ENCODE measurements at regions not wholly inside any gene's neighbourhood (a gene's known extent, or its start where the extent isn't known, plus 50 kb on each side); places are given as distances from the start of the nearest gene placed in this dataset.

DNA sequence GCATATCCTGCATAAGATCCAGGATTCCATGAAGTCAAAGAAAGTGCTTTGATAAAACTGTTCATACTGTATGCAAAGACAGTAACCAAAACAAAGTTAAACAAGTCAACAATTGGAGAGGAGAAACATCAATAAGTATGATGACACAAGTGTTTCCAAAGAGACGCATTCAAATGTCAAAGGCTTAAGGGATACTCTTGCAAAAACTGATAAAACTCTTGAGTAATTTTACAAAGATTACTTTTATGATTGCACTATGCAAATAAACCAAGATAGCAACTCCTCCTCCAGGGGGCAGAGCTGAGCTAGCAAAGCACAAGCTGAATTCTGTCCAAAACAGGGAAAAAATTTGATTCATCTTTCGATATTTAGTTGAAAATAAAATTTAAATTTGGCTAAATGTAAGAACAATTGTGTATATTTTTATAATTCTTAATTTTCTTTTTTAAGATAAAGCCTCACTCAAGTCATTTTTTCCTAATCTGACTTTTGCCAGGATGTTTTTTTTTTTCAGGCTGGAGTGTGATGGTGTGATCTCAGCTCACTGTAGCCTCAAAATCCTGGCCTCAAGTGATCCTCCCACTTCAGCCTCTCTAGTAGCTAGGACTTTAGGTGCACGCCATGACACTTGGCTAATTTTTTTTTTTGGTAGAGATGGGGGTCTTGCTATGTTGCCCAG, 84.0 kb downstream of the MZT1 start:
- H3K9ac ChIP-seq, result no peak overlapping the region
- peaks cover 10% of the 10 kb centered on the region for H3K4me1 ChIP-seq
- no peaks in the 10 kb centered on the region for H3K9me3 Mint-ChIP-seq
- no peaks in the 10 kb centered on the region for H3K9me3 ChIP-seq (ENCODE audit: low read depth)
- H3K27ac ChIP-seq, result no peak overlapping the region
- no peak overlapping the region for H3K4me2 ChIP-seq
- no peak overlapping the region for H3K27ac Mint-ChIP-seq
- H3K4me3 ChIP-seq, result no peak overlapping the region
- no peaks in the 10 kb centered on the region for H3K36me3 ChIP-seq
- no peaks in the 10 kb centered on the region for H3K4me1 Mint-ChIP-seq
- H3K36me3 Mint-ChIP-seq, result no peaks in the 10 kb centered on the region
- H3K27me3 Mint-ChIP-seq (ENCODE audit: insufficient read depth, low read depth), result no peaks in the 10 kb centered on the region
- TF ChIP-seq, protein P1, sequence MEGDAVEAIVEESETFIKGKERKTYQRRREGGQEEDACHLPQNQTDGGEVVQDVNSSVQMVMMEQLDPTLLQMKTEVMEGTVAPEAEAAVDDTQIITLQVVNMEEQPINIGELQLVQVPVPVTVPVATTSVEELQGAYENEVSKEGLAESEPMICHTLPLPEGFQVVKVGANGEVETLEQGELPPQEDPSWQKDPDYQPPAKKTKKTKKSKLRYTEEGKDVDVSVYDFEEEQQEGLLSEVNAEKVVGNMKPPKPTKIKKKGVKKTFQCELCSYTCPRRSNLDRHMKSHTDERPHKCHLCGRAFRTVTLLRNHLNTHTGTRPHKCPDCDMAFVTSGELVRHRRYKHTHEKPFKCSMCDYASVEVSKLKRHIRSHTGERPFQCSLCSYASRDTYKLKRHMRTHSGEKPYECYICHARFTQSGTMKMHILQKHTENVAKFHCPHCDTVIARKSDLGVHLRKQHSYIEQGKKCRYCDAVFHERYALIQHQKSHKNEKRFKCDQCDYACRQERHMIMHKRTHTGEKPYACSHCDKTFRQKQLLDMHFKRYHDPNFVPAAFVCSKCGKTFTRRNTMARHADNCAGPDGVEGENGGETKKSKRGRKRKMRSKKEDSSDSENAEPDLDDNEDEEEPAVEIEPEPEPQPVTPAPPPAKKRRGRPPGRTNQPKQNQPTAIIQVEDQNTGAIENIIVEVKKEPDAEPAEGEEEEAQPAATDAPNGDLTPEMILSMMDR (IDR thresholded peaks at IDR 0.05), result peak; percentile 69
- TF ChIP-seq EZH2 (IDR thresholded peaks at IDR 0.05), result no peak
- no peak overlapping the region for H3K4me3 Mint-ChIP-seq
- H3F3A ChIP-seq (ENCODE audit: low read depth), result no peaks in the 10 kb centered on the region
- H3K79me2 ChIP-seq (ENCODE audit: low read depth), result no peaks in the 10 kb centered on the region
- no peaks in the 10 kb centered on the region for H4K20me1 ChIP-seq (ENCODE audit: low read depth)
- no peaks in the 10 kb centered on the region for H3K27me3 ChIP-seq
- H2AFZ ChIP-seq (replicated peaks), result no peak overlapping the region
- DNase-seq (ENCODE audit: low spot score), result peak; percentile 35

DNA sequence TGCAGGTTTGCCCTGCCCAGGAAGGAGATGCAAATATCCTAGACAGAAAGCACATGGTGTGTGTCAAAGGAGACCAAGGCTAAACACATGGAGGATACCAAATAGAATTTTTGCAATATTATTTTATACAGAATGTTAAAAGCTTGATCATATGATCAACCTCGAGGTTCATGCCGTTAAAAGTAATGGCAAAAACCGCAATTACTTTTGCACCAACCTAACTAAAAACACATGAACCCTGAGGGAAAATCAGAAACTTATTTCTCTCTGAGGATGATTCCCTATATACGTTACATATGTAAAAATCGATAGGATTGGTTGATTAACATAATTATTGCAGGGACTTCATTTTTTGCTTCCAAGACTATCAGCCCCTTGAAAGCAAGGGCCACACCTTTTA, 88.1 kb downstream of the MZT1 start:
- Histone ChIP-seq H3K4me3 (no peak overlapping the region), H2AFZ (replicated peaks) (no peak overlapping the region), H4K20me1 (ENCODE audit: low read depth) (no peaks in the 10 kb centered on the region), H3K9ac (no peak overlapping the region), H3K27ac (no peak overlapping the region), H3F3A (ENCODE audit: low read depth) (peaks cover 18% of the 10 kb centered on the region), H3K9me3 (ENCODE audit: low read depth) (no peaks in the 10 kb centered on the region), H3K4me2 (no peak overlapping the region), H3K36me3 (no peaks in the 10 kb centered on the region), H3K27me3 (no peaks in the 10 kb centered on the region), H3K79me2 (ENCODE audit: low read depth) (no peaks in the 10 kb centered on the region), H3K4me1 (peaks cover 30% of the 10 kb centered on the region)
- Mint-ChIP-seq H3K4me3 (no peak overlapping the region), H3K4me1 (peaks cover 14% of the 10 kb centered on the region), H3K36me3 (no peaks in the 10 kb centered on the region), H3K27ac (no peak overlapping the region), H3K9me3 (no peaks in the 10 kb centered on the region), H3K27me3 (ENCODE audit: insufficient read depth, low read depth) (no peaks in the 10 kb centered on the region)
- DNase-seq (ENCODE audit: low spot score), result no peak
- no peak for TF ChIP-seq EZH2 (IDR thresholded peaks at IDR 0.05)
- no peak for TF ChIP-seq EZH2phosphoT487 (IDR thresholded peaks at IDR 0.05)
- TF ChIP-seq, protein P1 (IDR thresholded peaks at IDR 0.05), result no peak

DNA sequence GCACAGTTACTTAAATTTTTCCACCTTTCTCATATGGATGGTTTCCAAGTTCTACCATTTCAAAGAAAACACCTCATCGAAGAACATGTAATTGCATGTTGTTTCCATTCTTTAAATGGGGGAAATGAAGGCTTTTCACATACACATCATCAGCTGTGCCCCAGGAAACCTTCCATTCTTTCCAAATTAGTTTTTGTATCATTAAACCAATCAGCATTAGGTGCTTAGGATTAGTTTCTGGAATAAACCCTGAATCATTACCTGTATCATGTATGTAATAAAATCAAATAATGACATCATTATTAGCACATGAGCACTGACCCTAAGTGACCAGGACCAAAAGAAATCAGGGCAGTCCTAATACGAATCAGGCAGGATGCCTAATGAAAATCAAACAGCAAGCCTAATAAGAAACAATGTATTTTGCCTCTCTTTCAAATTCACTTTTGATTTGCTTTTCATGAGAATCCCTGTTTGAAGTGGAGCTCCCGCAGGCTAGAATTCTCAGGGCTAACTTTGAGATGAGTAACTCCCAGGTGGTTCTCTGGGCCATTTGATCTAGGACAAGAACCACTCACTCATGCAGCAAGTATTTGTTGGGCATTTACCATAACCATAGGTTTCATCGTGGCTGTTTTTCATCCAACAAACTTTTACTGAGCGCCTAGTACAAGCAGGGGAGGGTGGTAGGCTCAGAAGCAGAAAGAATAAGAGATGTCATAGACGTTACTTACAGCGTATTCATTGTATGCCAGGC, 89.2 kb downstream of the MZT1 start:
- Histone ChIP-seq H3K4me3 (no peak overlapping the region), H3K27ac (no peak overlapping the region)
- no peak overlapping the region for H3K27ac Mint-ChIP-seq

More for the DNA sequence above, 89.2 kb downstream of the MZT1 start:
- TF ChIP-seq EZH2 (IDR thresholded peaks at IDR 0.05) (no peak), EZH2phosphoT487 (IDR thresholded peaks at IDR 0.05) (no peak)
- TF ChIP-seq, protein P1 (IDR thresholded peaks at IDR 0.05), result no peak
- Histone ChIP-seq H4K20me1 (ENCODE audit: low read depth) (no peaks in the 10 kb centered on the region), H3K27me3 (no peaks in the 10 kb centered on the region), H3K79me2 (ENCODE audit: low read depth) (no peaks in the 10 kb centered on the region), H3K4me1 (peaks cover 30% of the 10 kb centered on the region), H3K9ac (no peak overlapping the region), H3K4me2 (peak overlapping the region; percentile 33), H3F3A (ENCODE audit: low read depth) (peaks cover 18% of the 10 kb centered on the region), H2AFZ (replicated peaks) (no peak overlapping the region), H3K9me3 (ENCODE audit: low read depth) (no peaks in the 10 kb centered on the region), H3K36me3 (no peaks in the 10 kb centered on the region)
- H3K27me3 Mint-ChIP-seq (ENCODE audit: insufficient read depth, low read depth), result no peaks in the 10 kb centered on the region
- H3K4me1 Mint-ChIP-seq, result peaks cover 14% of the 10 kb centered on the region
- no peak for DNase-seq (ENCODE audit: low spot score)
- H3K36me3 Mint-ChIP-seq, result no peaks in the 10 kb centered on the region
- H3K9me3 Mint-ChIP-seq, result no peaks in the 10 kb centered on the region
- H3K4me3 Mint-ChIP-seq, result no peak overlapping the region
